HG03159 (cell line): ENCODE measurements at regions not wholly inside any gene's neighbourhood (a gene's known extent, or its start where the extent isn't known, plus 50 kb on each side); places are given as distances from the start of the nearest gene placed in this dataset.
A peak's percentile ranks its signal among the peaks of the same experiment; 100 is the strongest.

ENCODE experiments used
- ATAC-seq: cut with Tn5 transposase; IDR thresholded peaks from one replicate; pipeline ENCODE4 v1.9.1; 2021; ENCODE audit warnings: mild to moderate bottlenecking, moderate library complexity; ENCODE audit not compliant: unreplicated experiment

GRCh38 chr10:10353326-10353868, 664.3 kb upstream of the CELF2 start:
- no peak for ATAC-seq

- no peak for ATAC-seq
Observed at GRCh38 chr10:10359263-10359662, 658.4 kb upstream of the CELF2 start.

GRCh38 chr10:10361301-10361885, 656.3 kb upstream of the CELF2 start:
- ATAC-seq: no peak

- no peak for ATAC-seq
Observed at GRCh38 chr10:10362800-10363199, 654.9 kb upstream of the CELF2 start.

GRCh38 chr10:10363217-10363616, 654.5 kb upstream of the CELF2 start:
- no peak for ATAC-seq

GRCh38 chr10:10364902-10365301, 652.8 kb upstream of the CELF2 start:
- no peak for ATAC-seq

- no peak for ATAC-seq
Observed at GRCh38 chr10:10365676-10366075, 652.0 kb upstream of the CELF2 start.

- ATAC-seq: no peak
Observed at GRCh38 chr10:10366836-10367235, 650.8 kb upstream of the CELF2 start.

GRCh38 chr10:10367264-10367663, 650.4 kb upstream of the CELF2 start:
- ATAC-seq: no peak

GRCh38 chr10:10368951-10369576, 648.6 kb upstream of the CELF2 start:
- ATAC-seq: no peak

GRCh38 chr10:10385831-10386230, 631.8 kb upstream of the CELF2 start:
- ATAC-seq: no peak

- ATAC-seq: no peak
Observed at GRCh38 chr10:10389182-10389581, 628.5 kb upstream of the CELF2 start.

GRCh38 chr10:10392511-10392910, 625.2 kb upstream of the CELF2 start:
- ATAC-seq: no peak

- ATAC-seq: no peak
Observed at GRCh38 chr10:10394933-10395658, 622.6 kb upstream of the CELF2 start.

- ATAC-seq: no peak
Observed at GRCh38 chr10:10396601-10397000, 621.1 kb upstream of the CELF2 start.

GRCh38 chr10:10397906-10398305, 619.8 kb upstream of the CELF2 start:
- no peak for ATAC-seq

GRCh38 chr10:10403762-10404161, 613.9 kb upstream of the CELF2 start:
- ATAC-seq: no peak

- ATAC-seq: no peak
Observed at GRCh38 chr10:10417671-10418070, 600.0 kb upstream of the CELF2 start.

- ATAC-seq: peak; percentile 98
Observed at GRCh38 chr10:10418387-10418786, 599.3 kb upstream of the CELF2 start.

GRCh38 chr10:10421071-10421470, 596.6 kb upstream of the CELF2 start:
- no peak for ATAC-seq

GRCh38 chr10:10431422-10432066, 586.1 kb upstream of the CELF2 start:
- ATAC-seq: no peak
